Fibroblast of skin of abdomen (primary cell): ENCODE measurements at regions not wholly inside any gene's neighbourhood (a gene's known extent, or its start where the extent isn't known, plus 50 kb on each side); places are given as distances from the start of the nearest gene placed in this dataset.
A peak's percentile ranks its signal among the peaks of the same experiment; 100 is the strongest.

Experiments
- DNase-seq: peaks from one replicate; pipeline ENCODE4 v3.0.0-alpha.2; 2013

GRCh38 chr3:116767726-116768125, 58.1 kb downstream of the TUSC7 start:
- DNase-seq, result no peak

DNA sequence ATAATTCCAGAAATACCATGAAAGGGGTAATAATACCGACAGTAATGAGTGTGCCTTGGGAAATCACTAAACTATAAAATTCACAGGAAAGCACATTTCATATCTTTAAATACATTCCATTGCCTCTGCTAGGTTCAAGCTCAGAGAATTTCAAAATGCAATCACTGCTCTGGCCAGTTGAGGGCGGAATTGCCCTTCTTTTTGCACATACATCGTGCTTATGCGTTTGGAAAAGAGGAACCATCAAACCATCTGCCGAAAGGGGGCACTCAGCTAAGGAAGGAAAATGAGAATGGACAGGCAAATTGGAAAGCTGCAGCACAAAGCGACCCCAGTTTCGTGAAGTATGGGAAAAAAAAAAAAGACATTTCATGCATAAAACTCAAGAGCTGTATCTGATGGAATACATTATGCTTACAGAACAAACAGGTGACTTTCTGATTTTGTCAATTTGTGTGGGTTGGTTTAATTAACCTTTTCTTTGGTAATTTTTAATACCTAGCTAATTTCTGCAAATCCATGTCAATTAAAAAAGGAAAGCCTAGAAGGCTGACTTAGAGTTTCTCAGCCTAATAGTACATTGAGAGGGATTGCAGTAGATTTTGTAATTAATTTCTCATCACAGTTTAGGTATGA, 61.4 kb downstream of the TUSC7 start:
- DNase-seq, result peak; percentile 77

GRCh38 chr3:116776880-116777785, 67.6 kb downstream of the TUSC7 start:
- DNase-seq, result peak; percentile 28

DNA sequence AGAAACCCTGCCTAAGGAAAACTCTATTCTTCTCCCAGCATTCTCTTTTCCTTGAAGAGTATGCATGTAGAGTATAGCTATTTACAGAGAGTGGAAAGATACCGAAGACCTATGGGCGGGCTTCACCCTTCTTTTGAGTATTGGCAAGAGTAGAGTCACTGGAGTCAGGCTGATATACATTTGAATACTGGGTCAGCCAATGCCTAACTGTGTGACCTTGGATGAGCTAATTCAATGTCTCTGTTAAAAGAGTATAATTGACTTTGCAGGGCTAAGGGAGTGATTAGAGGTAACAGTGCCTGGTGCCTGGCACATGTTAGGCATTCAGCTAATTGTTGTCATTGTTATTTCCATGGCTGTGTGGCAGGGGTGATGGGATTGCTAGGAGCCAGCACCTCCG, 75.6 kb downstream of the TUSC7 start:
- DNase-seq, result no peak

DNA sequence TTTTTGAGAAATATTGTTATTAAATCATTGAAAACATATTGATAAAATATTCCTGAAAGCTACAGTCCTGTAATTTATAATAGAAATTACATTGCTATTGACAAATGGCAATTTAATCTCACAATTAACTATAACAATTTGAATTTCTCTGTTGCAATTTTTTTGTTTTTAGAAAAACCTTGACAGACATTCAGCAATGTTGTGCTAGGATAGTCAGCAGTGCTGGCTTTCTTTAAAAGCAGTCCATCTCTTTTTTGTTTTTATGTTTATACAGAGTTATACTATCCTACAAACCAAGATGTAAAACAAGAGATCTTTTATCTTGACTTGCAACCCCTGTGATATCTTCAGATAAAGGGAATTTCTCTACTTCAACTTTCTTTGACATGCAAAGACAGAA, 93.1 kb downstream of the TUSC7 start:
- DNase-seq, result no peak

GRCh38 chr3:116806351-116806750, 96.8 kb downstream of the TUSC7 start:
- no peak for DNase-seq

- DNase-seq, result no peak
Observed at GRCh38 chr3:116808725-116809124, 99.1 kb downstream of the TUSC7 start.

DNA sequence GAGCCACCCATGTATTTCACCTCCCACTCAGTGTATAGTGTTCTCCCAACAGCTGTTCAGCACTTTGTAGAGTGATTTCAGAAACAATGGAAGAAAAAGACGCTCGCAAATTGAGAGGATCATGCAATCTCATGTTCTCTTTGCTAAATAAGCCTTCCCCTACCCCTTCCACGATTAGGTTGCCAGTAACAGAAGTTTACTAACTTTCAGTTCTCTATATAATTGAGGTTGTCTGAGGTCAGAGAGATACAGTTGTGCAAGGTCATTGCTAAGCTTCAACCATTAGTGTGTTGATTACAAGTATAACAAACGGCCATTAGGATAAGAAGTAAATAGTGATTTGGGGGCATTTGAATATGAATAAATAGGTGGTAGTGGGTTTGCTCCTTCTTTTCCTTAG, 99.6 kb downstream of the TUSC7 start:
- DNase-seq, result no peak

DNA sequence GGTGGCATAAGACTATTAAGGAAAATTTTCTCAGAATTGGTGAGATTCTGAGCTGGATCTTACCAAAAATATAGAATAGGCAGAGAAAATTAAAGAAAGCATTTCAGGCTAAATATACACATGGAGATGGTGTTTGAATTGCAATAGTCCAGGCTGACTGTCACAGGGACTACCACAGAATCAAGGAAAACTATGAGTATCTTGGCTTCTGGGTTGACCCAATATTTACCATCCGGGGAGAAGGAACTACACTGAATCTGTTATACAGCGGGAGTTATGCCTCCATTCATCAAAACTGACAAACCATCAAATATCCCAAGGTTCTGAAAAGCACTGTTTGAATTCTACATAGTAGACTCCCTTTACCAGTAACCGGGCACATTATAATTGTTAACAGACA, 102.2 kb downstream of the TUSC7 start:
- DNase-seq, result no peak

DNA sequence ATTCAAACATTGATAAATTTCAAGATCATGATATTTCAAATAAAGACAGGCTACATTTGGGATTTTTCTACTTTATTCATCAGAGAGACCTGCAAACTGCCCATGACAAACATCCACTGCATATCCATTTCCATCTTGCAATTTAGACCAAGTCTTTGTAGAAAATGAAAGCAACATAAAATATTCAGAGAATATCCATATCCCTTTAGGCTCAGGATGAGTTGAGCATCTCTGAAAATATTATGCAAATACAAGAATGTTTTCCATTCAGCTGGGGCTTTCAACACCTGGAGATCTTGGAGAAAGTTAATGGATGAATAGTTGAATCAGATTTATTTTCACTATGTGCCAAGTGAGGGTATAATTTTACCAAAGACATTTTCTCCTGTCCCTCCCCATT, 103.4 kb downstream of the TUSC7 start:
- DNase-seq, result no peak

DNA sequence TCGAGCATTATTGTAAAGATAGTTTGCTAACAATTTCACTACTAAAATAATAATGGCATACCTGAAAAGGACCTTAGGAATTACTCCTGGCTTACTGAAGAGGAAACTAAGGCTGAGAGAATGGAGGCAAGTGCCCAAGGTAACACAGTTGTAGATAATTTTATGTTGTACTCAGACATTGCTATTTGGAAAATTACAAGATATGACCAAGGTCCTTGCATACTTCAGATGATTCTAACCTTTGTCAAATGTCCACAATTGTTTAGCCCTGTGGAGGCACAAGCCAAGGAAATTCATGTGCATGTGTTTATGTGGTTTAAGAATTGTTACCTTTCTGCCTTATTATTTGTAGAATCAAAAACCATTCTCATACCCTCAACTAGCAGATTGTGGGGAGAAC, 105.7 kb downstream of the TUSC7 start:
- DNase-seq, result no peak

DNA sequence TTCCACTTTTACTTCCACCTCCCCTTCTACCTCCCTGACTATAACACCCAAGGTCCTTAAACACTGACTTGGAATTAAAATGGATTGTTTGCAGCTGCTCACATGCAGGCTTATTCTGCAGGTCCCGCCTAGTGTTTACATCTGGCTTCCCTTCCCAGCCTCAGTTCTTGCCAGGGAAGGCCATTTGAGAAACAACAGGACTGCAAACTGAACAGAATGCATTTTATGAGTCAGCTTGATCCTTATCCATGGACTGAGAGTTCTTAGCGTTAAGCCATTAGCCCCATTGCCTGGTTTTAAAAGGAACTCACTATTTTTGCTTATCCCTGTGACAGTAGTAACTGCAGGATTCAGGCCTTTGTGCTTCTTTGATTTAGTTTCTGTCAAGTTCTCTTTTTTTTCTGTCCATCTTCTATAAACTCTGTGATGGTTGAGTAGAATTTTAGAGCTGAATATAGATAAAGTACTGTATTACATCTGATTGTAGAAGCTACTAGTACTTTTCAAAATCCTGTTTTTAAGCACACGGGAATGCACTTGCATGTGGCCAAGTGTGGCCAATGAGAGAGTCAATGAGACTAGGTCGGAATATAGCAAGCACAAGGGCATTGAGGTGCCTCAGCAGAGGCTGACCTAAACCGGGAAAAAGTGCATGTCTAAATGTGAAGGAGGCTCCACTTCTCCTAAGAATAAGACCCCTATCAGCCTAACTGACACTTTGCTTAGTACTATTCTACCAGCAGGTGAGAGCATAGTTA, 106.4 kb downstream of the TUSC7 start:
- peak; percentile 34 for DNase-seq

DNA sequence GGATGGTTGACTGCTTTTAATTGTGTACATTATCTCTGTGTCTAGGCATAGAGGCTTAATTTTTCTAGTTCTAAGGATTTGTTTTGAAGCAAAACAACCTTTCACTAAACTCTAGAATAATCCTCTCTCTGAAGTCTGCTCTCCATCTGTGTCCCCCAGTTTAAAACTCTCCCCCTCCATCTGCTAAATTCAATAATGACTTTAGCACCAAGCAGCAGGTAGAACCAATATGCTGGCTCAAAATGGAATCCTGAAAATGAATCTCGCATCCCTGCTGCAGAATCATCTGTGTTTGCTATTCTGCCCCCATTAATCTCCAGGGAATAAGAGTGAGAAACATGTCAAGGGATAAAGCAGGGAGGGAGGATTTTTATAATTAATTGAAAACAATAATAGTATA, 111.8 kb downstream of the TUSC7 start:
- no peak for DNase-seq

GRCh38 chr3:116824208-116824607, 114.6 kb downstream of the TUSC7 start:
- peak; percentile 19 for DNase-seq

DNA sequence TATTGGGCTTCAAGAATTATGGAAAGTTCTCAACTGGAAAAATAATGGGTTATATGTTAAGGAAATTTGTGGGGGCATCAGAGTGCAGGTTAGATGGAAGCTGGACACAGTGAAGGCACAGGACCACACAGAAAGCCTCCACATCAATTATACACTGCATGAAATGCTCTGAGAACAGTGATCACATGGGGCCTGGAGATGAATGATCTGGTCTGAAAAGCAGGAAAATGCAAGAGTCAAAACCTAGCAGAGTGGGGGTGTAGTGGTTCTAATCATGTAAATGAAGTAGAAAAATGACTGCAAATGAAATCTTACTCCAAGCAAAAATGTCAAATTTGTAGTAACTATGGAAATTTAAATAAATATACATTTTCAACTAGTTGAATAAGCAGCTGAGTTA, 123.6 kb downstream of the TUSC7 start:
- no peak for DNase-seq

GRCh38 chr3:116834816-116835215, 125.2 kb downstream of the TUSC7 start:
- DNase-seq, result no peak

- DNase-seq, result peak; percentile 28
Observed at GRCh38 chr3:116835658-116836057, 126.1 kb downstream of the TUSC7 start.

- DNase-seq, result peak; percentile 81
Observed at GRCh38 chr3:116836286-116836685, 126.7 kb downstream of the TUSC7 start.

- no peak for DNase-seq
Observed at GRCh38 chr3:116837483-116837882, 127.9 kb downstream of the TUSC7 start.

GRCh38 chr3:116841003-116841735, 131.6 kb downstream of the TUSC7 start:
- DNase-seq, result no peak

DNA sequence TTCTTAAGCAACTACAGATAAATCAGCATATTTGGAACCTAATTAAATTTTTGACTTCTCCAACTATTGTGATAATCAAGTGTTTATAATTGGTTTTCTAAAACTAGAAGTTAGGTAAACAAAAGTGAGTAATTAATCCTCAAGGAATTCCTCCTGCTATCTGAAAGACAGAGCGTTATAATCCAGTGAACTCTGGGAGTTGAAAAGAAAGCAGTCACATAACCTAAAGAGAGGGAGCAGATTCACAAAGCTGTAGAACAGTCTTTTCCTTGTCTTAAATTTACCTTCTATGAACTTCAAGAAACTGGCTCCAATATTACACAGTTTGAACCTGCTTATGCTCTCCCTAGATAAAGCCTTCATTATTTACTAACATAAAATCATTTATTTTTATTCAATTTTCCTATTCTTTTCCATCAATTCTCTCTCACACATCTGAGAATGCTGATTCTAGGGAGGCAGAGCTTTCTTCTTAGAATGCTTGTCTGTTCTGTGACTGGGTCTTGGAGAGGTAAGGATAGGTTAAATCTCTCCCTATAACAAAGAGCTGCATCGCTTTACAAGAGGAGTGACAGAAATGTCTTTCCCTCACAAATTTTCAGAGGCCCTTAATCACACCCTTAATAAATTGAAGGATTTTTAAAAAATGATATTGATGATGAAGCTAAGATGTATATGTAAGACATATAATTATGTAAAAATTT, 132.8 kb downstream of the TUSC7 start:
- DNase-seq, result no peak

GRCh38 chr3:116848248-116848829, 138.8 kb downstream of the TUSC7 start:
- no peak for DNase-seq
